ENCODE measurements at regions not wholly inside any gene's neighbourhood (a gene's known extent, or its start where the extent isn't known, plus 50 kb on each side); places are given as distances from the start of the nearest gene placed in this dataset.
"Not testable (repeated sequence)": the region's sequence is repeated elsewhere in the genome, so short reads cannot be mapped to it uniquely, and the experiment has no call there.

DNA sequence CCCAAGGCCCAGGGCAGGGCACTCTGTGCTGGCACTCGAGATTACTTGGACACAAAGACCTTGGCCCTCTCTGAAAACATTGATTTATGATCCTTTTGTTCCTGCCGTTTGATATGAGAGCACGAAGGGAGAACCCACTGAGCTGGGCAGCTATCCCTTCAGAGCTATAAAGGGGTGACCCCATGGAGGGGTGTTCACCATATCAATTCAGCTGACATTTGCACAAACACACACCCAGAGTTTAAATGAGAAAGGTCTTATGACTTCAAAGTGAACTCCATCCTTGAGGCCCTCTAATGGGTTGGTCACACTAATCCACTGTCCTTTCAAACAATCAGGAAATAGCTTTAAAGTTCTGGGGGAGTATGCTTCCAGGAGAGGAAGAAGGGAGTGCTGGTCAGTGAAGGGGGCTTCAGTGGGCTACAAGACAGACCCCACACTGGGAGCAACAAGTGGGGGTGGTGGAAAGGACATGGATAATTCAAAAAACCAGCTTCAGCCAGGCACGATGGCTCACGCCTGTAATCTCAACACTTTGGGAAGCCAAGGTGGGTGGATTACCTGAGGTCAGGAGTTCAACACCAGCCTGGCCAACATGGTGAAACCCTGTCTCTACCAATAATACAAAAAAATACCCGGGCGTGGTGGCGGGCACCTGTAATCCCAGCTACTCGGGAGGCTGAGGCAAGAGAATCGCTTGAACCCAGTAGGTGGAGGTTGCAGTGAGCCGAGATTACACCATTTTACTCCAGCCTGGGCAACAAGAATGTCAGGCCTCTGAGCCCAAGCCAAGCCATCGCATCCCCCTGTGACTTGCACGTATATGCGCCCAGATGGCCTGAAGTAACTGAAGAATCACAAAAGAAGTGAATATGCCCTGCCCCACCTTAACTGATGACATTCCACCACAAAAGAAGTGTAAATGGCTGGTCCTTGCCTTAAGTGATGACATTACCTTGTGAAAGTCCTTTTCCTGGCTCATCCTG, 97.1 kb upstream of the RAB4A start:
- DNase-seq (ENCODE audit: low read depth, low spot score), result peak; percentile 67

DNA sequence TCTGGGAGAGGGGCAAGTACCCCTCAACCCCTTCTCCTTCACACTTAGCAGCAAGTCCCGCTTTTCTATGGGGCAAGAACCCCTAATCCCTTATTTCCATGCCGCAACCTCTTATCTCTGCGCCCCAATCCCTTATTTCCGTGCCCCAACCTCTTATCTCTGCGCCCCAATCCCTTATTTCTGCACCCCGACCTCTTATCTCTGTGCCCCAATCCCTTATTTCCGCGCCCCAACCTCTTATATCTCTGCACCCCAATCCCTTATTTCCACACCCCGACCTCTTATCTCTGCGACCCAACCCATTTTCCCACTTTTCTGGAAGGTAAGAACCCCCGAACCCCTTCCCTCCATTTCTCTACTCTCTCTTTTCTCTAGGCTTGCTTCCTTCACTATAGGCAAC, 95.6 kb upstream of the RAB4A start:
- DNase-seq (ENCODE audit: low read depth, low spot score), result not testable (repeated sequence)

DNA sequence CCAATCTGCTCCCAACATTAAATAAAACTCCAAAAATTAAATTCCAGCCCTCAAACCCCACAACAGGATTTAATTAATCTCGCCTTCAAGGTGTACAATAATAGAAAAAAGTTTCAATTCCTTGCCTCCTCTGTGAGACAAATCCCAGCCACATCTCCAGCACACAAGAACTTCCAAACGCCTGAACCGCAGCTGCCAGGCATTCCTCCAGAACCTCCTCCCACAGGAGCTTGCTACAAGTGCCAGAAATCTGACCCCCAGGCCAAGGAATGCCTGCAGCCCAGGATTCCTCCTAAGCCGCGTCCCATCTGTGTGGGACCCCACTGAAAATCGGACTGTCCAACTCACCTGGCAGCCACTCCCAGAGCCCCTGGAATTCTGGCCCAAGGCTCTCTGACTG, 94.5 kb upstream of the RAB4A start:
- DNase-seq (ENCODE audit: low read depth, low spot score), result not testable (repeated sequence)

DNA sequence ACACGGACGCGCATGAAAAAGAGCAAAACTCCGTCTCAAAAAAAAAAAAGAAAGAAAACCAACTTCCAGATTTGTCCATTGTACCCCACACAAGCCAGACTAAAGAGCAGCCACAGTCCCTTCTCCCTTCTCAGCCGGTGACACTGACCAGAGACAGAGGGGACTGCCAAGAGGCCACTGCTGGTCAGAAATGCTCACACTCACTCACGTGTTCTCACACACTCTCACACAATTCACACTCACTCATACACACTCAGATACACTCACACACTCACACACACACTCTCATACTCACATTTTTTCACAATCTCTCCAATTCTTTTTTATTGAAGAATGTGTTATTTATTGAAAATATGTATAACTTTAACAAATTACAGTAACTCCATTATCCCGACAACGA, 90.8 kb upstream of the RAB4A start:
- DNase-seq (ENCODE audit: low read depth, low spot score), result no peak

DNA sequence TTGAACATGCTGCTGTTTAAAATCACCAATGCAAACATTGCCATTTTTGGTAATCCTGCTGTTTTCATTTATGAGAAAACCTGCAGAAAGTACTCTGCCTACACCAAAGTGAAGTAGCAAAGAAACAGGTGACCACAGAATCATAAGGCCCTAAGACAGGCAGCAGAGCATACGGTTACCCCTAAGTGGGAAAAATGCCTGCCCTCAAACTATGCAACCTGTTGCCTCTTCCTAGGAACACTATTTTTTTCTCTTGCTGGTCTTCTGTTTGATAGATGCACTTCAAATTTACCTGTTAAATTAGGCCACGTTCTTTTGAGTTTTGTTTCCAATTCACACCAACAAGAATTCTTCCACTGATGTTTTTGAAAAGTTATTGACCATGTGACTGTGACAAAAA, 89.5 kb upstream of the RAB4A start:
- DNase-seq (ENCODE audit: low read depth, low spot score), result no peak

DNA sequence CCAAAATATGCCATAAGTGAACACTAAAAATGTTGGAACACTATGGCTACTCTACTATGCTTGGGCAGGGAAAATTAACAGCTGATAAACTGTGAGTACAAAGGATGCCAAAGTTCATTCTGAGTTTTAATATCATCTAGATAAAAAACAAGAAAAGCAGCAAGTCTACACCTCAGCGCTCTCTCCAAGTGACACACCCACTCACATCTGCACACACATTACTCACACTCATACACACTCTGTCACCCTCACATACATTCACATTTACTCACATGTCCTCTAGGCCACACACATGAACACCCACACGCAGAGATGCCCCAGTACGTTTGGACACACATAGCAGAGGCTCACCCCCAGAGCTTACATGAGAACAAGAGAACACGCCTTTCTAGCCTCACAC, 87.3 kb upstream of the RAB4A start:
- no peak for DNase-seq (ENCODE audit: low read depth, low spot score)

DNA sequence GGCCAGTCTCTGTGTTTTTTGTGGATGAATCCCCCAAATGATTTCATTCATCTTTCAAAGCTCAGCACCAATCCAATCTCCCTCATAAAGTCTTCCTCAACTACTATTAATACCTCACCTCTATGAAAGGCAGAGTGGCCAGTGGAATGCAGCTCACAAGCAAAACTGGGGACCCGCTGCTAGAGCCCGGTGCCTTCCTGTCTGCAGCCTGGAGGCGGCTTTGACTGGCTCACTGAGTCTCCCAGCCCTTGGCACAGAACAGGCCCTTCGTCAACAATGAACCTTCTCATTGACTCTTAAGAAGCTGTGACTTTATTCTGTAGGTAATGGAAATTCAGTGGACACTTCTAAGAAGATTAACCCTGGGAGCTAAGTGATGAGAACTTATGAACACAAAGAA, 86.8 kb upstream of the RAB4A start:
- DNase-seq (ENCODE audit: low read depth, low spot score), result peak; percentile 28

DNA sequence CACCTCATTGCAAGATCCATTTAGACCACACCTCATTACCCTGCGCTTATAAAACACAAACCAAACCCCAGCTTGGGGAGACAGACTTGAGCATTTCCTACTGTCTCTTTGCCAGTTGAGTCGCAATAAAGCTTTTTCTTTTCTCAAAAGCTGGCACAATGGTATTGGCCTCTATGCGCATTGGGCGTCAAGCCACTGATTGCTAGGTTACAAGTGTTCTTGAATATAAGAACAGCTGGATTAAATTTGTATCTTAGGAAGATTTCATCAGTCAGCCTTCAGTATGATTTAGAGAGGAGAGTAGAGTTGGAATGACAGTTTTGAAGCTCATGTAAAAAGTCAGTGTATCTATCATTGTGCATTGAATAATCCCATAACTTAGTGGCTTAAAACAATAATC, 84.9 kb upstream of the RAB4A start:
- DNase-seq (ENCODE audit: low read depth, low spot score), result no peak

DNA sequence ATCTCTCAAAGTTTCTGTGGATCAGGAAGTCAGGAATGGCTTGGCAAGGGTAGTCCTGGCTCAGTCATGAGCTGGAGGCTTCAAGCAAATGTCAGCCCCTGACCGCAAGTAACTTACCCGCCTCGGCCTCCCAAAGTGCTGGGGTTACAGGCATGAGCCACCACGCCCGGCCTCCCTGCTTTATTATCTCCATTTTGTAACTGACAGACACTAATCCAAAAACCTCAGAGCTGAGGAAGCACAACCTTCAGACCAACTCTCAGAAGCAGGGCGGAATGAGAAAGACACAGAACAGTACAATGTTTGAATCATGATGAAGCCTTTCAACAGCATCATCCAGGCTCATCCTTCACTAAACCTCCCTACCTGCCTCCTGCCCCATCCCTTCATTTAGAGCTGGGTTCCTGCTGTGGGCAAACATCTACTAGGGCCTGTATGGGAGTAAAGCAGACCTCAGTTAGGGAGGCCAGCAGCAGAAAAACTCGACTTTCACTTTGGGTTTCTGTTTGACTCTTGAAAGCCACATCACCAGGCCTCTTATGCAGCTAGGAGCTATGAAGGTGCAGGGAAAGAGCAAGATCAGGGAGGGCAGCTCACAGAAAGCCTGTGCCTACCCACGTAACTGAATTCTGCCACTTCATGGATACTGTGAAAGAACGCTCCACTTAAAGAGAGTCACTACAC, 84.4 kb upstream of the RAB4A start:
- DNase-seq (ENCODE audit: low read depth, low spot score), result no peak

DNA sequence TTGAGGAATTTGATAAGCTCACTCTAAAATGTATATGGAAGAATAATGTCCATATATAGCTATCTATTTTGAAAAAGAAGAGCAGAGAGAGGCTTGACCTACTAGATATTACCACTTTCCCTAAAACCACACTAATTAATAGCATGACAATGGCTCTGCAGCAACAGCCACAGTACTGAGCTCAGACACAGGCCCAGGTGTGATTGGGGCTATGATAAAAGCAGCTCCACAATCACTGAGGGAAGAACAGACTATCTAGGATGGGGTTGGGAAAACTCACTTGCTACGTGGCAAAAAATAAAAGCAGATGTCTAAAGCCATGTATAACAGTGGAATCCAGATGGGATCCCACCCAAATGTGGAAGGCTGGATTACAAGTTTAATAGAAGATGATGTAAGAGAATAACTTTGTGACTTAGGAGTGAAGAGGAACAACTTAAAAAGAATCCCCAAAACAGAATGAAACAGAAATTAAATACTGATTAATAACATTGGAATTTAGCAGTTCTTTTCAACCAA, 80.8 kb upstream of the RAB4A start:
- DNase-seq (ENCODE audit: low read depth, low spot score), result no peak

DNA sequence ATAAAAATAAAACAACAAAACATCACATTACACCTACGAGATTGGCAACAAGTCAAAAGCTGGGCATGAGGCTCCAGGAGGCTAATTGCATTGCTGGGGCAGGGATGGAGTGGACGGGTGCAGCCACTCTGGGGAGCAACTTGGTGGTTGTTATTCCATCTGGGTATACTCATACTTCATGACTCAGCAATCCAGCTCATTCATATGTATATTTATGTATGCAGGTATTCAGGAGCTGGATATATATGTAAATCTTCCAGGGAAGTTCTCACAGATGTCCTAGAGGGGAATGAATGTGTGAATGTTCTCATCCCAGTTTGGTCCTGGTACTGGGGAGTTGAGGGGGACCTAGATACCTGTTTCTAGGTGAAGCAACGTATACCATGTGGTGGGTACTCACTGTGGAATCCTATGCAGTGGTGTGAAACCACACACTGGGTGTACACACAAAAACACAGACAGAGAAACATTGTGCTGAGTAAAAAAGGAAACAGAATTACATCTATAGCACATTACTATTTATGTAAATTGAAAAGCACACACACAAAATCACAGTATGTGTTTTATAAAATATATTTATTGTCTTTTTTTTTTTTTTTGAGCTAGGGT, 79.7 kb upstream of the RAB4A start:
- no peak for DNase-seq (ENCODE audit: low read depth, low spot score)

DNA sequence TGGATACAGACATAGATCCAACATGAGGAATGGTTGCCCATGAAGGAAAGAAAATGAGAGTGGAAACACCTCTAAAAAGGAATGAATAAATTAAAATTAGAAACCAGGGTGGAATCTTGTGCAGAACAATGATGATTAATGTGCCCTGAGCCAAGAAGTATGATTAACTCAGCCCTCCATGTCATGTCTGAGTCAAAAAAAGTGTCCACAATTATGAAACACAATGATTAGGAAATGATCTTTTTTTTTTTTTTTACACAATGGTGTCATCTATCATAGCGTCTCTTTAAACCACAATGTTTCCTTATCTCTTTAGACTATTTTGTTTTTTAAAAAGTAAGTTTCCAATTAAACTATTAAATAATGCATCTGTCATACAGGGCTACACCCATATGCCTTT, 78.9 kb upstream of the RAB4A start:
- DNase-seq (ENCODE audit: low read depth, low spot score), result no peak

DNA sequence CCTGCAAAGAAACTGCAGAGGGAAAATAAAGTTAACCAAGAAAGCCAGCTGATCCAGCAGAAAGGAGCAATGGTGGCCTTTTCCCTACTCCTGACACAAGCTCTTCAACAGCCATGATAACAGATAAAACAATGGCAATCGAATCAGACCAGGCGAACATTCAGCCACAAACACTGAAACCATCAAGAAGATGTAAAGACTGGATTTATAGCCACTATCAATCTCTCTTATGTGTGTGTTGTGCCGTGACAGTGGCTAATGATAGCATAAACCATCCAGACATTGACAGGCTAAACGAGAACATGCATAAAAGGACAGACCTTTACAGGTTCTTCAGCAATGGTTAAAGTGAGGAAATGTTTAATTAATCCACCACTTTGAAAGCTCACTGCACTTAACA, 78.1 kb upstream of the RAB4A start:
- DNase-seq (ENCODE audit: low read depth, low spot score), result no peak

DNA sequence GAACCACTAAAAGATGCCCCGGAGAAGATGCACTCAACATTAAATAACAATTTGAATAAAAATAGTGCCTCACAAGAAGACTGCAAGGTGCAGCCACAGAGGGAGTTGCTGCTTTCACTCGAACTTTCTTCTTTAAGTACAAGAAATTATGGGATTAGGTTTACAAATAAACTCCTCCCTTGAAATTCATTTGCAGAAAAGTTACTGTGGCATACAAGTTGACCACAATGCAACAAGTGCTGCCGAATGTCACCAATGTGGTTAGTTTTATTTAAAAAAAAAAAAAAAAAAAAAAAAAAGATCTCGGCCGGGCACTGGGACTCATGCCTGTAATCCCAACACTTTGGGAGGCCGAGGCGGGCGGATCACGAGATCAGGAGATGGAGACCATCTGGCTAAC, 76.8 kb upstream of the RAB4A start:
- no peak for DNase-seq (ENCODE audit: low read depth, low spot score)

DNA sequence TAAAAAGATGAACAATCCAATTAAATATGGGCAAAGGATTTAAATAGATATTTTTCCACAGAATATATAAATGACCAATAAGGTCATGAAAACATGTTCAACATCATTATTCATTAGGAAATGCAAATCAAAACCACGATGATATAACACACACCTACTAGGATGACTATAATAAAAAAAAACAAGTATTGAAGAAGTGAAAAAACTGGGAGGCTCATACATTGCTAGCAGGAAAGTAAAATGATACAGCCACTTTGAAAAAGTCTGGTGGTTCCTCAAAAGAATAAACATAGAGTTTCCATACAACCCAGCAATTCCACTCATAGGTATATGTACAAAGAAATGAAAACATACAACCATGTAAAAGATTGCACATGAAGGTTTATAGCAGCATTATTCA, 75.7 kb upstream of the RAB4A start:
- no peak for DNase-seq (ENCODE audit: low read depth, low spot score)

DNA sequence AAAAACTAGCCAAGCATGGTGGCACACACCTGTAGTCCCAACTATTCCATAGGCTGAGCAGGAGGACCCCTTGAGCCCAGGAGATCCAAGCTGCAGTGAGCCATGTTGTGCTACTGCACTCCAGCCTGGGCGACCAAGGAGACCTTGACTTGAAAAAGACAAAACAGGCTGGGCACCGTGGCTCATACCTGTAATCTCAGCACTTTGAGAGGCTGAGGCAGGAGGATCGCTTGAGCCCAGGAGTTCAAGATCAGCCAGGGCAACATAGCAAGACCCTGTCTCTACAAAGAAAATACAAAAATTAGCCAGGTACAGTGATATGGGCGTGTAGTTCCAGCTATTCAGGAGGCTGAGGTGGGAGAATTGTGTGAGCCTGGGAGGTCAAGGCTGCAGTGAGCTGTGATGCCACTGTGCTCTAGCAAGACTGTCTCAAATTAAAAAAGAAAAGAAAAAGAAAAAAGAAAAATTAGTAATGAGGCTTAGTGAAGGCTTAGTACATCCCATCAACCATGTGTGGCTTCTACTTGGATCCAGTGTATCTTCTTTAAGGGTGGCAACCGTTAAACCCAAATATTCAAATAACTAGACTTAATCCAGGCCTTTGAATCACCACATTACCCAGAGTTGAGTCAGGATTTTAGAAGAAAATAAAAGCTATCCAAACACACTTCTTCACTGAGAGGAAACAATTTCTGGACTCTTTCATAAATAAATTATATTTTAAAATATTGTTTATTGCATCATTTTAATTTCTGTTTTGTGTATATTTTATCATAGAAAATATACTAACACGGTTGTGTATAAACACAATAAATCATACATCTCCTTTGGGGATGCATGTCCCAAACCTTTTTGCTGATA, 74.3 kb upstream of the RAB4A start:
- DNase-seq (ENCODE audit: low read depth, low spot score), result no peak

DNA sequence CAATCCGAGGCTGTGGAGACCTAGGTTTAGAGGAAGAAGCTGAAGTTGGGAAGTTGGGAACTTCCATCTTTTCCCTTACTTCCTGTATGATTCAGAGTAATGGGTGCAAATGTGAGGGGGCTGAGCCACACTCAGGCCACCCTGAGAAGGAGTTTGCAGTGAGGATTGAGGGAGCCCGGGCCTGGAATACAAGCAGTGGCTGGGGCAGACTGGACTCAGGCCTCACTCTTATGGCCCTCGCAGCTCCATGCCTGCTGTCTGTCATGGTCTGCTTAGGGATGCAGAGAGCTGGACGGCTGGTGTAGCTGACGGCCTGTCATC, 73.7 kb upstream of the RAB4A start:
- no peak for DNase-seq (ENCODE audit: low read depth, low spot score)

DNA sequence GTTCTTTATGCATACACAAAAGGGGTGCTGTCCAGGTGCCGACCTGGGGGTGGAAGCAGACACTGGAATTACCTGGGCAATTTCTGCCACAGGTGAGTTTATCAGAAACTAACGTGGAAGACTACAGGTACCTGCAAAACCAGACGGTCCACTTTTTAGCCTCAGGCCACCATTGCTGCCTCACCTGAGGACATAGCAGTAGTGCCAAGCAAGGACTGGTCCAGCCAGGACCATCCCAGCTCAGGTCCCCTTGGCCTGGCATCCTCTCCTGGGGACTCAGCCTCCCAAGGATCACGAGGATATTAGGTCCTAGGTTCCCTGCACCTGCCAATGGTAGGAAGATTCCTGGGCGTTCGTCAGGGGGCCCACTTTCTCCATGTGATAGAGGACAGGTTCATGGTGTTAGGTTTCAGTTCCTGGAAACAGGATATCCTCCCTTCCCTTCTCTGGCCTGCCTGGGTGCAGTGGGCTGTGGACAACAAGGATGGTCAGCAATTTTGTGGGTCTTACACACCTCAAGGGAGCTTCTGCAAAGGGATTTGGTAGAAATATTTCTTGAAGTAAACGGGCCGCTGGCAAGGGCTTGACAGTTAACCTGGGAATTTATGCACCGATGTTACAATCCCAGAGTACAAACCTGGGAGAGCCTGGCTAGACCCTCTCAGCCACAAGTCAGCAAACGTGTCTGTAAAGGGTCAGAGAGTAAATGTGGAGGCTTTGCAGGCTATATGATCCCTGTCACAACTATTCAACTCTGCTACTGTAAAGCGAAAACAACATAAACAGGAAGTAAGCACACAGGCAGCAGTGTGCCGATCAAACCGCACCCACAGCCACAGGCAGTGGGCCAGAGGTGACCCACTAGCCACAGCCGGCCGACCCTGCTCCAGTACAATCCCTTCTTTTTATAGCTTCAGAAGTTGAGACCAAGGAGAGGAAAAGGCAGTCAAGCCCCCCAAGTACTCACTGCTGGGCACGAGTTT, 71.4 kb upstream of the RAB4A start:
- DNase-seq (ENCODE audit: low read depth, low spot score), result peak; percentile 79

DNA sequence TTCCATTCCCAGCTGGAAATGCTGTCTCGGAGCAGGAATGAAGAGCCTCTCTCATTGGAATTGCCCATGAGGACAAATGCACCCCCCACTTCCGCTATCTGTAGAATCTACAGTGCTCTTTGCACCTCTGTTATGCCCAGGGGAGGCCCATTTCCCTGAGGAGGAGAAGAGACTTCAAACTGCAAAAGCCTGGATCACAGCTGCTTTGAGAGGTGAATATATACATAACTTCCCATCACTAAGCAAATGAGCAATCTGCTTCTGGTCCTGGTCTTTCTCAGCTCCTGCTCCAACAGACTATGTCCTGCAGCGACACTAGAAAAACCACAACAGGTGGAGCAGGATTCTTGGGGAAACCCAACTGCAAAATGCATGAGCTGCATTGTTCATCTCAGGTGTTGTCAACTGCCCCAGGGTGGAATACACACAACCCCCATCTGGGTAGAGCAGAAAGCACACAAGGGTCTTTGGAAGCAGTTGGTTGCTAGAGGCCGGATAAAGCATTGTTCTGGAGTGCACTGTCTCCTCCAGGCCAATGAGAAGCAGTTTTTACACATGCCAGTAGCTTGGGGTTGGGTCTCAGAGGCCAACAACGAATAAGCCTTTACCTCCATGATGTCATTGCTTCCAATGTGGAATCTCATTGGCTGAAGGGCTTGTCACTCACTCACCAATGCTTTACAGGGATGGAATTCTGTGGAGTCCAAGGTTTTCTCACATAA, 67.7 kb upstream of the RAB4A start:
- peak; percentile 99 for DNase-seq (ENCODE audit: low read depth, low spot score)

Data from ELF-1 (cell line).